SJSA1 (cell line): ENCODE measurements at regions not wholly inside any gene's neighbourhood (a gene's known extent, or its start where the extent isn't known, plus 50 kb on each side); places are given as distances from the start of the nearest gene placed in this dataset.

ENCODE experiments used
- DNase-seq, 2 experiments: peaks; one replicate each; pipeline ENCODE4 v3.0.0-alpha.2; 2015 to 2020; ENCODE audit warnings: low spot score in 2 of 2, low read depth in 1 of 2
- H3K27ac ChIP-seq: fragments of 250-450 bp; sonication (Bioruptor Pico); 2 replicates; pipeline ENCODE4 v1.5.1; 2020; ENCODE audit warnings: mild to moderate bottlenecking, moderate library complexity
- H3K27me3 ChIP-seq: fragments of 250-450 bp; sonication (Bioruptor Pico); replicated peaks from 2 replicates; pipeline ENCODE4 v1.5.1; 2020; ENCODE audit warnings: mild to moderate bottlenecking, moderate library complexity
- H3K36me3 ChIP-seq: fragments of 250-450 bp; sonication (Bioruptor Pico); 2 replicates; pipeline ENCODE4 v1.5.1; 2020; ENCODE audit warnings: mild to moderate bottlenecking
- H3K4me1 ChIP-seq: fragments of 250-450 bp; sonication (Bioruptor Pico); replicated peaks from 2 replicates; pipeline ENCODE4 v1.6.1; 2021; ENCODE audit warnings: mild to moderate bottlenecking
- H3K4me3 ChIP-seq: fragments of 250-450 bp; sonication (Bioruptor Pico); 2 replicates; pipeline ENCODE4 v1.5.1; 2020; ENCODE audit warnings: mild to moderate bottlenecking
- H3K9me3 ChIP-seq: fragments of 250-450 bp; sonication (Bioruptor Pico); replicated peaks from 2 replicates; pipeline ENCODE4 v1.5.1; 2020; ENCODE audit warnings: mild to moderate bottlenecking

DNA sequence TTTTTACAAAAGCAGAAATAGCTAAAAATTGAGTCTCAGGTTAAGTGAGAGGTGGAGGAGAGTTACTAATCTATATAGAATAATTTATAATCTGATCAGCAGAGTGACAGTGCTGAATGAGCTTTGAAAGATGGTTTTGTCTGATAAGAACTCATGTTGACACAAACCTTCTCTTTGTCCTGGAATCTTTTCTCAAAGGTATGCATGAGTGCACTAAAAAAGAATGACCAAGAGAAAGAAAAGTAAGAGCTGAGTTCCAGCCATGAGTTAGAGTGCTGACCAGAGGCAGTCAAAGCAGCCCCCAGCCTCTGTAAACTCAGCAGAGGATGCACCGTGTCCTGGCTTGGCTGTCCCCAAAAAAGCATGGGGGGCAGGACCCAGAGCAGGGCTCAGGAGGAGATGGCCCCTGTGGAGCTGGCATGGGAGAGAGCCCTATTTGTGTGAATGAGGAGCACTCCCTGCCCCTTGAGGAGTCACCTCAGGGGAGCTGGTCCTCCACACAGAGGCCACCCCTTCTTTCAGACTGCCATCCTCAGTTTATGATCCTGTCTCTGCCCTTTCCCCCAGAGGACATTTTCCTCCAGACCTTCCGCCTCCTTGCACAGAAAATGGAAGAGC, 129.8 kb downstream of the SEC23A start:
- Histone ChIP-seq H3K9me3 (no peaks in the 10 kb centered on the region), H3K27ac (no peak overlapping the region), H3K27me3 (no peaks in the 10 kb centered on the region), H3K4me1 (no peaks in the 10 kb centered on the region), H3K36me3 (no peaks in the 10 kb centered on the region), H3K4me3 (no peak overlapping the region)
- DNase-seq: no peak

DNA sequence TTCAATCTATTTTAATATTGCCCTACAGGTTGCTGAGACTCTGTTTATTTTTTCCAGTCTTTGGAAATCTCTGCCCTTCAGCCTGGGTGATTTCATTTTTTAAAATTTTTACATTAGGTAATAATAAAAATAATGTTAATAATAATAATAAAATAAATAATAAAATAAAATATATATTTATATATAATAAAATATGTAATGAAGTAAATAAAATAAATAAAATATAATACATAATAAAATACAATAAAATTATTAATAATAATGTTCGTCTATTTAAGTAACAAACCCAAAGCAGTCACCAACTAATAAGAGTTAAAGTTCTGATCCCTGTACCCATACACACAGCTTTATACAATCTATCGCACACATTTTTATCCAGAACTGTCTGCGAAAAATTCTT, 130.5 kb downstream of the SEC23A start:
- Histone ChIP-seq H3K4me1 (no peaks in the 10 kb centered on the region), H3K4me3 (no peak overlapping the region)

DNA sequence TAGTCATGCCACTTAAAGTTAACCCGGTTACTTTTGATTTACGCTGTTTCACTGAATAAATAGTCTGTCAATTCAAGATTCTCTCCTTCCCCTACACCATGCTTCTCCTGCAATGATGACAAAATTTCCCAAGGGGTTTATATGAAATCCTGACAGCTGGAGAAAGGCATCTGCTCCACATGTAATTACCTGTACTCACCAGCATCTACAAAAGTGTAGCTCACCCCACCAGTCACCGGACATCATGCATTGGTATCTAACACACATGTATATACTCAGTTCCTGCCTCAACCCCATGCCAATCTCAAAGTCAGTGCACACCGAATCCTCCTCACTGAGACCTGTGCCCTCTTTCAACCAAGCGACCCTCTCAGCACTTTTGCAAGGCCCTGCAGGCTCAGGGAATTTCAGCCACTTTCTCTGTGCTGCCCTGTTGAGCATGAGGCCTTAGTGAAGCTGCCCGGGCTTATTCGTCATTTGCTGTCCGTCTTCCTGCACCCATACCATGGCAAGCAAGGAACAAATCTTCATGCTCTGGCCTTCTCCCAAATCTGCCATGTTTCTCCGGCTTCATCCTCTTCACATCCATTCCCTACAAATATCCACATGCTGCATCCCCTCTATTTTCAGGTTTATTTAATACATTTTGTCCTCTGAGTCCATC, 131.6 kb downstream of the SEC23A start:
- H3K4me1 ChIP-seq: no peaks in the 10 kb centered on the region
- no peaks in the 10 kb centered on the region for H3K36me3 ChIP-seq
- no peak overlapping the region for H3K4me3 ChIP-seq
- H3K27ac ChIP-seq: no peak overlapping the region
- no peaks in the 10 kb centered on the region for H3K27me3 ChIP-seq
- no peaks in the 10 kb centered on the region for H3K9me3 ChIP-seq
- no peak for DNase-seq

More for the DNA sequence above, 130.5 kb downstream of the SEC23A start:
- Histone ChIP-seq H3K27me3 (no peaks in the 10 kb centered on the region), H3K36me3 (no peaks in the 10 kb centered on the region), H3K9me3 (no peaks in the 10 kb centered on the region), H3K27ac (no peak overlapping the region)
- no peak for DNase-seq

DNA sequence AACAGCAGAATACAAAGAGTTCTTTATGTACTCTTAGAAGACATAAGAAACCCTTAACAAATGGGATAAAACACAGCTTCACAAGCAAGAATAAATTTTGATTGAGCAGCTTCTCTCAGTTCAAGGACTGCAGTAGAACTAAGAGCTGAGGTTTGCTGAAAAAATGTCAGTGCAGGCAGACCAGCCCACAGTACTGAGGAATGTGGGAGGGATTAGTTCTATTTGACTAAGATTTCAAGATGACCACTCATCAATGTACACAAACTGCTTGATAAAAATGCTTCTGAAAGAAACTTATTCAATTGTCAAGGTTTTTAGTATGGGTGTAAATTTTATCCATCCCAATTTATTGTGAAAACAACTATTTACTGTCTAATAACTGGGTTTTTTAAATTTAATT, 138.4 kb downstream of the SEC23A start:
- H3K4me1 ChIP-seq: peaks cover 9% of the 10 kb centered on the region
- H3K9me3 ChIP-seq: no peaks in the 10 kb centered on the region
- H3K4me3 ChIP-seq: no peak overlapping the region
- H3K27ac ChIP-seq: no peak overlapping the region
- H3K36me3 ChIP-seq: no peaks in the 10 kb centered on the region
- no peaks in the 10 kb centered on the region for H3K27me3 ChIP-seq
- peak in 1 of 2 experiments; percentile 32 for DNase-seq

DNA sequence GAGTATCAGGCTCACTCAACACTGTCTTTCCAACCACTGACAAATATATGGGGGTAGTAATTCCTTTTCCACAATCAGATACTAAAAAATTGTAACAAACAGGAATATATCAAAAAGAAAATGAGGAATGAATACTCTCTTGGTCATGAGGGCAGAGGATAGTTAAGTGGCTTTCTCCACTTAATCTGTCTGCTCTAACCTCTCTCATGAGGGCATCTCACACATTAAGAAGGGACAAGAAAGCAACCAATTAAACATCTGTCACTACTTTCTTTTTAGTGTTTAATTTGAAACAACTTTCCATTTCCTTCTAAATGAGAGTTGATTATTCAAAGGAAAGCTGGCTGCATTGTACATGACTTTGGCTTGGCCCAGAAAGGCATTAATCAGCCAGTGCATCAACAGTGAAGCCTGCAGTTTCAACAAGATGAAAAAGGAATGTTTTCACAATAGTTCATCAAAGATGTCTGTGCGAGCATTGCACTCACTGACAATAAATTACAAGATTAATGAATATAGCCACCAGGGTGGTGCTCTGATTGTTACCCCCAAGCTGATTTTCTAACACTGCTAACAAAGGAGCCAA, 142.0 kb downstream of the SEC23A start:
- no peaks in the 10 kb centered on the region for H3K27me3 ChIP-seq
- peaks cover 9% of the 10 kb centered on the region for H3K4me1 ChIP-seq
- no peaks in the 10 kb centered on the region for H3K36me3 ChIP-seq
- H3K27ac ChIP-seq: no peak overlapping the region
- no peaks in the 10 kb centered on the region for H3K9me3 ChIP-seq
- DNase-seq: no peak
- H3K4me3 ChIP-seq: no peak overlapping the region

DNA sequence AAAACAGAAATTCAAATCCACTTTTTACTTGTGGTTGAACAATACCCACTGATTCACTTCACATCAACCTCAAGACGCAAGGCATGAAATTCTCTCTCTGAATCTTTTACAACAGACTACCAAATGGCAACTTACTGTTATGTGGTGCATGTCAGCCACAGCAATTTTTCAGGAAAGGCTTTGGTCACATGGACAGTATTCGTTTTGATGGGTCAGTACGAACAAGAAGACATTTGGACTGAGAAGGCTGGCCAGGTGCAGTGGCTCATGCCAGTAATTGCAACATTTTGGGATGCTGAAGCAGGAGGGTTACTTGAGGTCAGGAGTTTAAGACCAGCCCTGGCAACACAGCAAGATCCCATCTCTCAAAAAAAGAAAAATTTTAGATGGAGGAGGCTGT, 144.0 kb downstream of the SEC23A start:
- H3K4me3 ChIP-seq: no peak overlapping the region
- H3K36me3 ChIP-seq: no peaks in the 10 kb centered on the region
- no peaks in the 10 kb centered on the region for H3K27me3 ChIP-seq
- no peaks in the 10 kb centered on the region for H3K4me1 ChIP-seq
- DNase-seq: no peak
- H3K9me3 ChIP-seq: no peaks in the 10 kb centered on the region
- no peak overlapping the region for H3K27ac ChIP-seq

DNA sequence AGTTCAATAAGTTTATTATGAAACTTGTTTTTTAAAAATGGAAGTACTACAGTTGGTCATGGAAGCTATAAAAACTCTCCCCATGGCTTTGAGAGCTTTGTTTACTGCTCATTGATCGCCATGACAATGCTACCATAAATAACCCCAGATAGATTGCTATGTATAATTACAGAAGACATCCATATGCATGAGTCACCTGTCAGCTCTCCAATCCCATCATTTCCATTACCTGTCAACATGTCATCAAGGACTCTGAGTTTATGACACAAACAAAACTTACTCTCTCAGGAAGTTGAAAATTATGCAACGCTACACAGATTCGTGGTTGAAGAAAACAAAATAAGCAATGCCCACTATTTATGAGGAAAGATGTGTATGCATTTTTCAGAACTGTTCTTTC, 144.4 kb downstream of the SEC23A start:
- Histone ChIP-seq H3K4me3 (no peak overlapping the region), H3K4me1 (no peaks in the 10 kb centered on the region), H3K36me3 (no peaks in the 10 kb centered on the region), H3K9me3 (no peaks in the 10 kb centered on the region), H3K27ac (no peak overlapping the region), H3K27me3 (no peaks in the 10 kb centered on the region)
- DNase-seq: no peak

DNA sequence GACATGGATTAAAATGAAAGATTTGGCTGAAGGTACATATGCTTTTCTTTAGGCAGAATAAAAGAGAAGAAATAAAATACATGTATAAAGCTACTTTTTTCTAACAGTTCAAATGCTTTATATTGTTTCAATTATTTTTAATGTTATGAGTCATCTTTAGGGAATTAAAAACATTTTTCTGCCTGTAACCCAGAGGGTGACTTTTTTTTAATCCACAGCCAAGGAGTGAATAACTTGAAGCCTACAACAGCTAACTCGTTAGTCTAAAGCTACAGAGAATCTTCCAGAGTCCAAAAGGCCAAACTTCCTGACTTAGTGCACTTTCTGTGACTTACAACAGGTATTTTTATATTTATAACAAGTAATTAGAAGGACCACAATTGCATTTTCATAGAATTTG, 151.6 kb downstream of the SEC23A start:
- Histone ChIP-seq H3K9me3 (no peaks in the 10 kb centered on the region), H3K4me1 (peaks cover 45% of the 10 kb centered on the region), H3K4me3 (no peak overlapping the region), H3K27ac (peak overlapping the region; percentile 27), H3K27me3 (no peaks in the 10 kb centered on the region), H3K36me3 (no peaks in the 10 kb centered on the region)
- peak in 1 of 2 experiments; percentile 37 for DNase-seq

DNA sequence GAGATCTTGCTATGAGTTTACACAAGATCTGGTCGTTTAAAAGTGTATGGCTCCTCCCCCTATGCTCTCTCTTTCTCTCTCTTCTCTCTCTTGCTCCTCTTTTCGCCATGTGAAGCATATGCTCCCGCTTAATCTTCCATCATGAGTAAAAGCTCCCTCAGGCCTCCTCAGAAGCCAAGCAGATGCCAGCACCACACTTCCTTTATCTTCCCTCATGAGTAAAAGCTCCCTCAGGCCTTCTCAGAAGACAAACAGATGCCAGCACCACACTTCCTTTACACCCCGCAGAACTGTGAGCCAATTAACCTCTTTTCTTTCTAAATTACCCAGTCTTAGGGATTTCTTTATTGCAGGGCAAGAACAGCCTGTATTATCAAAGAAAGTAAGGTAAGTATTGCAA, 152.4 kb downstream of the SEC23A start:
- no peaks in the 10 kb centered on the region for H3K9me3 ChIP-seq
- no peaks in the 10 kb centered on the region for H3K36me3 ChIP-seq
- no peaks in the 10 kb centered on the region for H3K27me3 ChIP-seq
- peaks cover 45% of the 10 kb centered on the region for H3K4me1 ChIP-seq
- no peak overlapping the region; the same call in 1 of the 2 replicates for H3K27ac ChIP-seq
- no peak for DNase-seq
- no peak overlapping the region for H3K4me3 ChIP-seq

DNA sequence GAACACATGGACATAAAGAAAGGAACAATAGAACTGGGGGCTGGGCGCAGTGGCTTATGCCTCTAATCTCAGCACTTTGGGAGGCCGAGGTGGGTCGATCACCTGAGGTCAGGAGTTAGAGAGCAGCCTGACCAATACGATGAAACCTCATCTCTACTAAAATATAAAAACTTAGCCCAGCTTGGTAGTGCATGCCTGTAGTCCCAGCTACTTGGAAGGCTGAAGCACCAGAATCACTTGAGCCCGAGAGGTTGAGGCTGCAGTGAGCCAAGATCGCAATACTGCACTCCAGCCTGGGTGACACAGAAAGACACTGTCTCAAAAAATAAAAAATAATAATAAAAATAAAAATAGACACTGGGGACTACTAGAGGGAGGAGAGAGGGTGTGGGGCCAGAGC, 154.5 kb downstream of the SEC23A start:
- peaks cover 45% of the 10 kb centered on the region for H3K4me1 ChIP-seq

DNA sequence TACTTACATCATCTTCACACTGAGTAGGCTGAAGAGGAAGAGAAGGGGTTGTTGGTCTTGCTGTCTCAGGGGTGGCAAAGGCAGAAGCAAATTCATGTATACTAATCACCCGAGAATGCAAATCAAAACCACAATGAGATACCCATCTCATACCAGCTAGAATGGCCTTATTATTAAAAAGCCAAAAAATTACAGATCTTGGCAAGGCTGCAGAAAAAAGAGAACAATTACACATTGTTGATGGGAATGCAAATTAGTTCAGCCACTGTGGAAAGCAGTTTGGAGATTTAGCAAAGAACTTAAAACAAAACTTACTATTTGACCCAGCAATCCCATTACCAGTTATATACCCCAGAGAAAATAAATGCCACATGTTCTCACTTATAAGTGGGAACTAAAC, 154.9 kb downstream of the SEC23A start:
- H3K27ac ChIP-seq: no peak overlapping the region
- DNase-seq: peak; percentile 45 to 78
- H3K27me3 ChIP-seq: no peaks in the 10 kb centered on the region

More for the DNA sequence above, 154.5 kb downstream of the SEC23A start:
- Histone ChIP-seq H3K36me3 (no peaks in the 10 kb centered on the region), H3K27ac (no peak overlapping the region), H3K9me3 (no peaks in the 10 kb centered on the region), H3K4me3 (no peak overlapping the region), H3K27me3 (no peaks in the 10 kb centered on the region)
- no peak for DNase-seq

DNA sequence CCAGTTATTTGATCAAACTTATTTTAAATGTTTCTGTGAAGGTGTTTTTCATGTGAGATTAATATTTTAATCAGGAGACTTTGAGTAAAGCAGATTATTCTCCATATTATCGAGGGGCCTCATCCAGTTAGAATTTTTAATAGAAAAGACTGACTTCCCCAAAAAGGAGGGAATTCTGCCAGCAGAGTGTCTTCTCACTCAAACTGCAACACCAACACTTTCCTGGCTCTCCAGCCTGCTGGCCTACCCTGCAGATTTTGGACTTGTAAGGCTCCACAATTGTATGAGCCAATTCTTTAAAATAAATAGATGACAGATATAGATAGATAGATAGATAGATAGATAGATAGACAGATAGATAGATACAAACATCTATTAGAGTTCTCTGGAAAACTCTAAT, 155.7 kb downstream of the SEC23A start:
- no peak overlapping the region for H3K4me3 ChIP-seq
- no peak overlapping the region for H3K27ac ChIP-seq
- no peaks in the 10 kb centered on the region for H3K27me3 ChIP-seq
- no peaks in the 10 kb centered on the region for H3K36me3 ChIP-seq
- no peaks in the 10 kb centered on the region for H3K9me3 ChIP-seq
- peaks cover 36% of the 10 kb centered on the region for H3K4me1 ChIP-seq
- DNase-seq: no peak

More for the DNA sequence above, 154.9 kb downstream of the SEC23A start:
- Histone ChIP-seq H3K4me1 (peaks cover 45% of the 10 kb centered on the region), H3K4me3 (no peak overlapping the region), H3K36me3 (no peaks in the 10 kb centered on the region), H3K9me3 (no peaks in the 10 kb centered on the region)

DNA sequence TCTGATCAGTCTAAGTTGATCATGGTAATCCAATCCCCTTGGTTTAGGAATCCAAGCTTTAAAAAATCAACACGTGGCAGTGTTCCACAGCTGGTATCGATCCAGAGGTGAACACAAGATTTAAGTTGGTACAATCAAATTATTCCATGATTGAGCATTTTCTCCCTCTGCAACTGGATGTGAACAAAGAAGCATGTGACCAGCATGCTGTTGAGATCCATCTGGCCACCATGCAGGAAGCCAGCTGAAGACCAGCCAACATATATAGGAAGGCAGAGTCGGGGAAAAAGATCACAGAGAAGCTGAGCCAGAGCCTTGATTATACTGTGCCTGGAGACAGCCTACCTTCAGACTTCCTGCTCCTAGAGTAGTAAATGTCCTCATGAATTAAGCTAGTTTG, 158.3 kb downstream of the SEC23A start:
- no peak overlapping the region for H3K27ac ChIP-seq

DNA sequence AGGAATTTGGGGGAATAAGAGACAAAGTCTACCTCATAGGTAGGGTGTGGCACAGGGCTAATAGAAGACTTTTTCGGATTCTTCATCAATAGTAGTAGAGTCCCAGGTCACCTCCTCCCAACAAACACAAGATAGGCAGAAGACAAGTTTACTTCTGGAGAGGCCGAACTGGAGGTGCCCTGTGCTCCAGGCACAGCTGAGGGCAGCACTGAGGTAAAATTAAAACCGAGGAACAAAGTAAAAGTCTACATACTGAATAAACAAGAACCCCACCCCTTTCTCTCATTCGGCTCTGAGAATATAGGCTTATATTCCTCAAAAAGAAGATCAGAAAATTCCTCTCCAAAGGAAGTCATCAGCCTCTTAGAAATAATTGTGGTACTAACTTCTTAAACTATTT, 161.5 kb downstream of the SEC23A start:
- H3K4me1 ChIP-seq: no peaks in the 10 kb centered on the region; the same call in 1 of the 2 replicates
- no peak overlapping the region for H3K4me3 ChIP-seq
- no peak for DNase-seq
- no peaks in the 10 kb centered on the region for H3K9me3 ChIP-seq
- H3K36me3 ChIP-seq: no peaks in the 10 kb centered on the region
- H3K27me3 ChIP-seq: no peaks in the 10 kb centered on the region
- no peak overlapping the region for H3K27ac ChIP-seq

More for the DNA sequence above, 158.3 kb downstream of the SEC23A start:
- no peaks in the 10 kb centered on the region for H3K27me3 ChIP-seq
- peaks cover 19% of the 10 kb centered on the region for H3K4me1 ChIP-seq
- H3K9me3 ChIP-seq: no peaks in the 10 kb centered on the region
- no peaks in the 10 kb centered on the region for H3K36me3 ChIP-seq
- no peak for DNase-seq
- H3K4me3 ChIP-seq: no peak overlapping the region
